ENCODE measurements at regions not wholly inside any gene's neighbourhood (a gene's known extent, or its start where the extent isn't known, plus 50 kb on each side); places are given as distances from the start of the nearest gene placed in this dataset.

DNA sequence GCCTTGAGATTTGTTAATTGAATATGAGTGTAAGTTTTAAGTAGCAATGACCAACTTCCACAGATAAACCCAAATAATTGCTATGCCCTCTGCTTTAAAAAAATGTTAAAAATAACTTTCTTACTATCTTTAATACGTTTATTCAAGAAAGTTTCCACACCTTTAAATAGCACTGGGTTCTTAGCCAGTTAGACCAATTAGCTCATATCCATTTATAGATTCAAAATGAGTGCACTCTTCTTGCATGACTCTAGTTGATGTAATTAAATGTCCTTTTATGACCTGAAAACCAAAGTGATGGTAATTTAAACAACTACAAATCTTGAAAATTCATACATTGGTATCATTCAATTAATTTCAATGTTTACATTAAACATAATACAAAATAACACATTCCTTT lies 50.8 kb upstream of the CACNA2D1 start:
- no peak overlapping the region for H3K27ac ChIP-seq (ENCODE audit: low read length)
- H3K27me3 ChIP-seq (ENCODE audit: low read length): no peaks in the 10 kb centered on the region
- H3K79me2 ChIP-seq (ENCODE audit: low read length): no peaks in the 10 kb centered on the region
- no peak for DNase-seq
- no peak overlapping the region for H3K4me2 ChIP-seq (ENCODE audit: low read depth, low read length, poor library complexity, severe bottlenecking)
- H4K20me1 ChIP-seq (ENCODE audit: insufficient read depth, low read depth, low read length): no peaks in the 10 kb centered on the region
- H3K9ac ChIP-seq (ENCODE audit: low read length): no peak overlapping the region
- no peaks in the 10 kb centered on the region for H3K36me3 ChIP-seq (ENCODE audit: insufficient read depth, low read length)
- H2AFZ ChIP-seq (ENCODE audit: low read length): no peak overlapping the region
- no peaks in the 10 kb centered on the region; the same call in 1 of the 2 replicates for H3K9me3 ChIP-seq (ENCODE audit: low read length)
- H3K4me3 ChIP-seq (ENCODE audit: low read length): no peak overlapping the region
- H3K9me2 ChIP-seq (replicated peaks; ENCODE audit: insufficient read depth, low read length): no peaks in the 10 kb centered on the region
- H3K4me1 ChIP-seq (ENCODE audit: low read length): no peaks in the 10 kb centered on the region

Measured in Karpas-422 (cell line).